Middle frontal gyrus (tissue), 1 donor: ENCODE measurements at regions not wholly inside any gene's neighbourhood (a gene's known extent, or its start where the extent isn't known, plus 50 kb on each side); places are given as distances from the start of the nearest gene placed in this dataset.
"Not testable (repeated sequence)": the region's sequence is repeated elsewhere in the genome, so short reads cannot be mapped to it uniquely, and the experiment has no call there.

ENCODE experiments used
- DNase-seq: peaks from one replicate; pipeline ENCODE4 v3.0.0-alpha.2; 2015; ENCODE audit warnings: low spot score; ENCODE audit errors: extremely low spot score

DNA sequence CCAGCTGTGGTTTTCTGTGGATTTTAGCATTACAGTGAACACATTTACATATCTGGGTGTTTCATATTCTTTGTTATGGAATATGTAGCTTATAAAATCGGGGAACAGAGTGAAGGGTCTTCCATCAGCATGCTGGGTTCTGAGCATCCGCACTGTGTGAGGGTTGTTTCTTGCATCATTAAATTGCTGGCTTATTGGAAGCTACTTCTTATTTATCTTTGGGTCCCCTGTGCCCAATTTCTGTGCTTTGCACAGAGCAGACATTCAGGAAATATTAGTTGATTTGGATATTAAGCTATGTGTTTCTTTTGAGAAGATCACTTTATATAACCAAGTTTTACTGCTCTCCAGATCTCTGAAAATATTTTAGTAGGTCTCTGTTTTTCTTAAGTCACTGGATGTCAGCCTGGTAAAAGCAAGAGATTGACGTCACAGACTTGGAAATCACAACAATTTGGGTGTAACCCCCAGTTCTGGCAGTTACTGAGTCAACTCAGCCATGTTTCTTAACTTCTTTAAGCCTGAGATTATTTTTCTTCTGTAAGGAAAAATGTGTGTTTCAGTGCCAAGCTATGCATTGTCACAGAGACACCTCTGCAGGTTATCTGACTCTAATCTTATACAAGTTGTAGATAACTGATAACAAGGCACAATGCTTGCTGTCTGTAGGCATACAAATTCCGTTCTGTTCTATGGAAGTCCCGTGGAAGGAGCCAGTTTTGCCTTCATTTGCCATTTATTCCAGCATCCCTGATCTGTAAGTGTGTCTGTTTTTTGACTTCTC is 258.3 kb upstream of the KAZN start:
- DNase-seq: no peak

DNA sequence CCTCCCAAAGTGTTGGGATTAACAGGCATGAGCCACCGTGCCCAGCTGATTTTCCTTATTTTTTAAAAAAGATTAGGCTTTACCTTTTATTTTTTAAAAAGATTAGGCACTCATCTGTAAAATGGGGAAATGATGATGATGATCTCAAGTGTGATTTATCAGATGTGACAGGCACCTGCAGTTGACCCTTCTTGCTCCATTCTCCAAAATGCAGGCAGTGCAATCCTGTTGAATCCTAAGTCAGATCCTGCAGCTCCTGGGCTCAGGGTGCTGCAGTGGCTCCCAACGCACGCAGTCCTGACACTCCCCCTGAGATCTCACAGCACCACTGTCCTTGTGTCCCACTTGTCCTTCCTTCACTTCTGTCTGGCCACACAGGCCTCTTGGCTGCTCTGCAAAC is 257.3 kb upstream of the KAZN start:
- DNase-seq: no peak

DNA sequence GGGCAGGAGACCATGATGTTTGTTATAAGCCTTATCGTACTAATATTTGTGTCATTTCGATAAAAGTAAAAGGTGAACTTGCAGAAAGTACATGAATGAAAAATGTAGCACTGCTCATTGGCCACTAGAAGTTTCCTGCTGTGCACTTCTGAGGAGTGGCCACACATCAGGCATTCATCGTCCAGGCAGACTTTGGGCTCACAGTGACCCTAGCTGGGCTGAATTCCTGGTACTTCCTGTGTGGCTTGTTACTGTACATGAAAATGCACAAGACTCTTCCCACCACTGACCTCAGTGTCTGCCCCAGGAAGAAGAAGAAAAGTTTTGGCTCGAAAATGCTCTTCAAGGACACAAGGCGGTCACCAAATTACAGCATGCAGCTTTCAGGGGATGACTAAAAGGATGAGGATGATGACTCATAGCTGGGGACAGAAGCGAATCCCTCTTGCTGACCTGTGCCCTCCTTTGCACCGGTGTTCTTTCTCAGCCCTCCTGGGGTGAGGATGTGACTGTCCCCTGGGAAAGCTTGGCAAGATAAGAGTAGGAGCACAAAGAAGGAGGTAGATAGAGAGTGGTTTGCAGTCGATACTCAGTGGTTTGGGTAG is 252.4 kb upstream of the KAZN start:
- DNase-seq: no peak

DNA sequence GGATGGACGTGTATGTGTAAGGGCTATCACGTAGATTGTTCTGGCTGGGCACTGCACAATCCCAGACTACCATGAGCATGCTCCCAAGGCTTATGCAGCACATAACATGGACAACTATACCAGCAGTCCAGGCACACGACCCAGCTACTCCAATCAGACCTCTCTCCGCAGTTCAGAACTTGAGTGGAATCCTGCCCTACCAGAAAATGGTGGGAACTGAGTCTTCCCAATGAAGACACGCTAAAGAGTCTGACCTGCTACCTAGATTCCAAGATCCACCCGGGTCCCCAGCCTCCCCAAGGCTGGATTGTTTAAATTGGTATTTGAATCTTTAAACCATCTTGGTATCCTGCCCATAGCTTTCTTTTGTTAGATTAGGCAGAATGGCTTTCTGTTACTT is 251.3 kb upstream of the KAZN start:
- DNase-seq: no peak

DNA sequence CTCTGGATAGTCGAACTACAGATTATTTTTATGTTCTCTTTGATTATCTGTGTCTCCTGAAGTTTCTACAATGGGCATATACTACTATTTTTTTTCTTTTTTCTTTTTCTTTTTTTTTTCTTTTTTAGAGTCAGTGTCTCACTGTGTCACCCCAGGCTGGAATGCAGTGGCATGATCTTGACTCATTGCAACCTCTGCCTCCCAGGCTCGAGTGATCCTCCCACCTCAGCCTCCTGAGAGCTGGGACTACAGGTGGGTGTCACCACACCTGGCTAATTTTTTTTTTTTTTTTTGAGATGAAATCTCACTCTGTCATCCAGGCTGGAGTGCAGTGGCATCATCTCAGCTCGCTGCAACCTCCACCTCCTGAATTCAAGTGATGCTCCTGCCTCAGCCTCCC is 250.7 kb upstream of the KAZN start:
- no peak for DNase-seq

DNA sequence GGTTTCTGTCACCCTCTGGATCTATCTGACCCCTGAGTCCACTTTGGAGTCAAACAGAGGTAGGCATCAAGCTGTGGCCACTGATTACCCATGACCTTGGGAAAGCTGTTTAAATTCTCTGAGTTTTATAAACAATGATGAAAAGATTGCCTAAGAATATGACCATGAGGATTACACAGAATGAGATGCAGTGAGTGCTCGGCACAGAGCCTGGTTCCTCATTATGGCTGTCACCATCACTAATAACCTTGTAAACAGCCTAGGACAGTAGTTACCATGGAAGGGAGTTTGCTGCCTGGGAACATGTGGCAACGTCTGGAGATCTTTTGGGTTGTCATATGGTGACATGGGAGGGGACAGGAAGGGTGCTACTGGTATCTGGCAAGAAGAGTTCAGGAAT is 248.3 kb upstream of the KAZN start:
- no peak for DNase-seq

DNA sequence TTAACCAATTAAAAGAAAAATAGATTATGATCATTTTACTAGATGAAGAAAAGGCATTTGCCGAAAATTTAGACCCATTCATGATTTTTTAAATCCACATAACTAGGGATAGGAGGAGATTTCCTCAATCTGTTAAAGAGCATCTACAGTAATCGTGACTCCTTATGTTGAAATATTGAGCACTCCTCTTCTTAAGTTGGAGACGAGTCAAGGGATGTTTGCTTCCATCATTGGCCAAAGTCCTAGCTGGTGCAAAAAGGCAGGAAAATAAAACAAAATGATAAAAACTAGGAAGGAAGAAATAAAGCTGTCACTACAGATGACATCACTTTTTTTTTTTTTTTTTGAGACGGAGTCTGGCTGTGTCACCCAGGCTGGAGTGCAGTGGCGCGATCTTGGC is 245.6 kb upstream of the KAZN start:
- DNase-seq: no peak

DNA sequence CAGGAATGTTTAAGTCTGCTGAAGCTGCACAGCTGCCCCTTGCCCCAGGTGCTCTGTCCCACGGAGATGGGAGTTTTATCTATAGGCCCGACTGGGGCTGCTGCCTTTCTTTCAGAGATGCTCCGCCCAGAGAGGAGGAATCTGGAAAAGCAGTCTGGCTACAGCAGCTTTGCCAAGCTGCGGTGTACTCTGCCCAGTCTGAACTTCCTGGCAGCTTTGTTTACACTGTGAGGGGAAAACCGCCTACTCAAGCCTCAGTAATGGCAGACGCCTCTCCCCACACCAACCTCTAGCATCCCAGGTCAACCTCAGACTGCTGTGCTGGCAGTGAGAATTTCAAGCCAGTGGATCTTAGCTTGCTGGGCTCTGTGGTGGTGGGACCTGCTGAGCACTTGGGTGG is 237.5 kb upstream of the KAZN start:
- not testable (repeated sequence) for DNase-seq

DNA sequence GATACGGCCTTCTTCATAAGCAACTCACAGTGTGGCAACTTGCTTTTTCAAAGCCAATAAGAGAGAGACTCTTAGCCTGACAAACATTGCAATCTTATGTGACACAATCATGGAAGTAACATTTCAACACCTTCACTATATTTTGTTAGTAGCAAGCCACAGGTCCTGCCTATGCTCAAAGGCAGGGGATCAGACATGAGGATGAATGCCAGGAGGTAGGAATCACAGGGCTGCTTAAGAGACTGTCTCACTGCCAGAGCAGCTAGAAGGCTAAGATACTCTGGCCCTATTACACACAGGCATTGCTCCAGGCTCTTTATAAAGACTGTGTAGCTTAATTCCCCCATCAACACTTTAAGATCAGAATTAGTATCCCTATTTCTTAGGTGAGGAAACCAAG is 236.2 kb upstream of the KAZN start:
- no peak for DNase-seq

DNA sequence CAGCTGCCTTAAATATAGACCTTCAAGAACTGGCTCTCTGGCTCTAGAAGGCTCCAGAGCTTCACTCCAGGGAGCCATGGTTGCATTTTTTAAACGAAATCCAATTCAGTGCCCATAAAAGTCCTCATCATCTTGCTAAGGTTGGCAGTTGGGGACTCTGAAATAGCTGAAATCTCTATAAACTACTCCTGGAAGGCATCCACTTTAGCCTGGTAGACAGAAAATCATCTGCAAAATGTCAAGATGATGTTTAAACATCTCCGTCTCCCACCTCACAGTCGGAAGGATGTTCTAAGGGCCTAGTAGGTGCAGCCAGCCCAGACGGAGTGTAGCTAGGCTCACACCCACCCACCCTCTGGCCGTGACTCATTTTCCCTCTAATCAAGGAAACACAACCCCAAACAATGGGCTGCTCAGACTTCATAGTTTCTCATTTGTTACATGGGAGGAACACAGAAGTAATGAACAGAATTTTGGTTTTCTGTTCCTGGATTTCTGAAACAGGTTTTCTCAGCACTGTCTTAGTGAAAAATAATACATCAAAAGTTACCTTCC is 235.4 kb upstream of the KAZN start:
- DNase-seq: peak; percentile 14

DNA sequence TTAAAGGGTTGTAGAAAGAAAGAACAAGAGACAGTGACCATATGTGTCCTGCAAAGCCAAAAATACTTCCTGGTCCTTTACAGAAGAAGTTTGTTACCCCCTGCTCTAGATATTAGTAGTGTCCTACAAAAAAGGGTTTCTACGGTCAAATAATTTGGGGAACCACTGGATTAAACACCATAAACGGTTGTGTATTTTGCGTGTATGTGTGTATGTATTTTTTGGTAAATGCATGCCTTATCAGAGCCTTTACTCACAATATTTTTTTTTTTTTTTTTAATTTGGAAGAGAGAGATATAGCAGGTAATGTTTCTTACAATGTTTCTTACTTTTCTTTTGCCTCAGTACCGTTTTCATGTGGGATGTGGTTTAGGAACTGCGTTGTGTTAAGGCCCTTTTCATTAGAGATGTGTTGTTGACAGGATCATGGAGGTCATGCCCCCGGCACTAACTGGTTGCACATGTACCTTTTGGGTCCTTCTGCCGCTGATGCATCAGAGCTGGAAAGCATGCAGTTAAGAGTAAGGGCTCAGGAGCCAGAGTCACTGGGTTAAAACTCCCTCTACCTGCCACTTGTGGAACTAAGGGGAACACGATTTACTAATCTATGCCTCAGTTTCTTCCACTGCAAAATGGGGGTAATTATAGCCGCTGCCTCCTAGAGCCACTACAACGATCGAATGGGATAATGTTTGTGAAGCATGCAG is 234.6 kb upstream of the KAZN start:
- no peak for DNase-seq

DNA sequence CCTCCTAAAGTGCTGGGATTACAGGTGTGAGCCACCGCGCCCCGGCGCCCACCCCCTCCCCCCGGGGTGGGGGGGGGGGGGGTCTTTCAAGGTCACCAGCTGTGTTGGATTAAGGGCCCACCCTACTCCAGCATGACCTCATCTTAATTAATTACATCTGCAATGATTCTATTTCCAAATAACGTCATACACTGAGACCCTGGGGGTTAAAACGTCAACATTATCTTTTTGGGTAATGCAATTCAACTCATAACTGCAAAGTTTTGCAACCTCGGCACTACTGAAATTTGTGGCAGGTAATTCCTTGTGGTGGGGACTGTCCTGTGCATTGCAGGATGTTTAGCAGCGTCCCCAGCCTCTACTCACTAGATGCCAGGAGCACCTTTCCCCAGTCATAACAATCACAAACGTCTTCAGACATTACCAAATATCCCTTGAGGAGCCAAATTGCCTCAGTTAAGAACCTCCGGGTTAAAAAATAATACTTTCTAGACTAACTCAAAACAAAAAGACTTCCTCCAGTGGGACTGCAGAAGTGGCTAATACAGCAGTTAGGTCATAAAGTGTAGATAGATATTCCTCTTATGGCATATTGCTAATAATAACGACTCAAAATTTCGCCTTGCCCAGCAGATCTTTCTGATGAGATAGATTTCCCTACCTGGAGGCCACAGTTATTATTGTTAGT is 233.0 kb upstream of the KAZN start:
- no peak for DNase-seq

DNA sequence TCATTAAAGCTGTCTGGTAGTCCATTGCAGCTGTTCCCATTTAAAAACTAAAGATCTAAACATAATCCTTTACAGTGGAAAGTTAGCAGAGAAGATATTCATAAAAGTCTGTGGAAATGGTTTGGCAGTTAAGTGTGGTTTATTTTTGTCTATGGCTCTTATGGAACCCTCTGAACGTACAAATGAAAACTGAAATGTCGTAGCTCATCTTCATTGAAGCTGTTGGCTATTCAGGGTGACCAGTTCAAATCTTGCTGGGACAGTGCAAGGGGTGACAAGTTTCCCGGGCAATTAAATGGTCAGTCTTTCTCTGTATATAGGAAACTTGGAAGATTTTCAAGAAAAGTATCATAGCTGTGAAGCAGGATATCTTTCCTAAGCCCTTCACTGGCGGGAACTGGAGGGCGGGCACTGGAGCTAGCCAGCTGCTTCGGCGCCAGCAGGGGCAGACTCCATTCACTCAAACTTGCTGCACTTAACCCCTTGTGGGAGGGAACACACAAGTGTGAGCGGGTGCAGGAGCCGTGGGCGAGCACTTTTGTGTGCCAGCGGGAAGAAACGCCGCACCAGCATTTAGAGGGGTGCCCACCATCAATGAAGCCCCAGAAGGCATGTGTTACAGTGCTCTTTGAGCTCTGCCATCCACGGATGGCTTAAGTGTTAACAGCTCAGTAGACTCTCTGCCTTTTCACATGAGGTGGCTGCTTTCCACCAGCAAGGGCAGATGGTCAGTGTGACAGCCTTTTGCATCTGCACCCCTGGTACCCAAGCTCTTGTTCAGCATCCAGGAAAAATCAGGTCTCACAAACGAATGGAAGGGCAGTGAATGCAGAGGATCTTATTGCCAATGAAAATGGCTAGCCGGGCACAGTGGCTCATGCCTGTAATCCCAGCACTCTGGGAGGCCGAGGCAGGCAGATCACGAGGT is 232.1 kb upstream of the KAZN start:
- DNase-seq: no peak

DNA sequence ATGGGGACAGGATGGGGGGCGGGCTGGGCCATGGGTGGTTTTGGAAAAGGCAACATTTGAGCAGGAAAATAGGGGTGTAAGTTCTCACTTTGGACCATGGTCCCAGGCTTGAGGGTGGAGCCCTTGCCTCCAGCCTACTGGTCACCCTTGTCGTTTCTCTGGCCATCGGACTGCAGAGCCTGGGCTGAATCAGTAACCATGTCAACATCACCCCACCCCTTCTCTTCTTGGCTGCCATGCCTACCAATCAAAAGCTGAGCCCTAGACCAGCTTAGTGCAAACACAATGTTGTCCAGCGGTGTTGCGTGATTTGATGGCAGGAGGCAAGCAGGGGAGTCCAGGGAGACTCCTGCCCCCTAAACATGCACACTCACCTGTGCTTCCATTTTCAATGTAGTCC is 231.0 kb upstream of the KAZN start:
- DNase-seq: no peak

DNA sequence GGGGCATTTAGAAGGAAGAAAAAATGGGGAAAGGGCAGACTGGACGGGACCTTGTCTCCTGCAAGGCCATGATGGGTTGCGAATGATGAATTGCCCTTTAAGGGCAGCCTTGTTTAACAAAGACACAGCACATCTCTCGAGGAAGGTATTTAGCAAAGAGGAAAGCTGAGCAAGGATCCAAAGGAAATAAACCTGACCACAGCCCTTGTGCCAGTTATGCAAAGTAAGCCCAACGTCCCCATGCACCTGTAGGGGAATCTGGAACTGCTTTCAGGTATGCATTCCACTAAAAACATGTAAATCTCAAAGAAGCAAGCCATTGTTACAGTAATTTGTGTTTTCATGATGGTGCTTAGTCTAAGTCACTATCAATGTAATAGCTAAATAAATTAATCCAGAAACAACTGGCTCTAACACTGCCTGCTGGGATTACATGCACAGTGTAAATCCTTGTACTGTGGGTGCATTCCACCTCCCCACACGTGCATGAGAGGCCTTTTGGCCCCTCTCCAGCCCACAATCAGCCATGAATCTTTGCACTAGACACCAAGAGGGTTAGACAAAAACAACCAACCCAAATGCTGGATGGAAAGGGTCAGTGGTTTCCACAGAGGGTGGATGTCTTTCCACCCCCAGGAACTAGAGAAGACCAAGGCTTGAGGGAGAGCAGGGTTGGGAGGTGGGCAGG is 228.8 kb upstream of the KAZN start:
- DNase-seq: no peak

DNA sequence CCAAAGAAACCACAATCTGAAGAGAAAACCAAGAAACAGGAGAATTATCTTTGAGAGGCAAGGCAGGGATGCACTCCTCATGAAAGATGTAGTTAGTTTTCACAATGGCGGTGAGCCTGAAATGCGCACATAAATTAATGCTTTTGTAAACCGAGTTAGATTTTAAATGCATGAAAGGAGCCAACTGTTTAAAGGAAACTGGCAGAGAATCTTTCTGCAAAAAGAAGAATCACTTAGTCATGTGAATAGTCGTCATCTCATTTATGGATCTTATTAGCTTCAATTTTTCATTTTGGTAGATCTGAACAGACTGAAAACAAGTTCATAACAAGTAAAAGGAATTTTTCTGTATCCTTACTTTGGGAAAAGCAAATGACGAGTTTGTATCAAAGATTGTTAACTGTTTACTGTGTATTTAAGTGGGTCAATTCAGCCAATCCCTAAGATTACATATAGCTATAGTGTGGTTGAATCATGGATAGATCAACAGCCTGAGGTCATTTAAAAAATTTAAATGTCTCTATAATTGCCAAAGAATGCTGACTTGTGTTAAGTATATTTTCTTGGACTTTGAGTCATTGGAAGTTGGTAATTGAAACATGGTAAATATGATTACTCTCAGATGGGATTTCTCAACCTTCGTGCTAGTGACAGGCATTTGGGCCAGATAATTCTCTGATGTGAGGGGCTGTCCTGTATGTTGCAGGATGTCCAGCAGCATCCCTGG is 226.6 kb upstream of the KAZN start:
- no peak for DNase-seq

DNA sequence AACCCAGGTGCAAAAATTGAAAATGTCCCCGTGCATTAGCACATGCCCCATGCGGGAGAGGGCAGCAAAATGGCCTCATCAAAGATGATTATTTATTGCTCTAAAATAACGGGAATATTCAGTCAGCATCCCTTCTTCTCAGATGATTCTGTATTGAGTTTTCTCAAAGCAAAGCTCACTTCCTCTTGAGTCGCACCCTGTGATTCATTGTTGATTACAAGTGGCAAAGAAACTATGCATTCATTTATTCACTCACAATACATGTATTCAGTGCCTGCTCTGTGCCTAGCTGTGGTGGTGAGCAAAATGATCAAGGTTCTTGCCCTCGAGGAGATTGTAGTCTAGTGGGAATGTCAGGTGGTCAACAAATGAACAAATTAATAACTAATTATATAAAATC is 226.0 kb upstream of the KAZN start:
- DNase-seq: no peak

DNA sequence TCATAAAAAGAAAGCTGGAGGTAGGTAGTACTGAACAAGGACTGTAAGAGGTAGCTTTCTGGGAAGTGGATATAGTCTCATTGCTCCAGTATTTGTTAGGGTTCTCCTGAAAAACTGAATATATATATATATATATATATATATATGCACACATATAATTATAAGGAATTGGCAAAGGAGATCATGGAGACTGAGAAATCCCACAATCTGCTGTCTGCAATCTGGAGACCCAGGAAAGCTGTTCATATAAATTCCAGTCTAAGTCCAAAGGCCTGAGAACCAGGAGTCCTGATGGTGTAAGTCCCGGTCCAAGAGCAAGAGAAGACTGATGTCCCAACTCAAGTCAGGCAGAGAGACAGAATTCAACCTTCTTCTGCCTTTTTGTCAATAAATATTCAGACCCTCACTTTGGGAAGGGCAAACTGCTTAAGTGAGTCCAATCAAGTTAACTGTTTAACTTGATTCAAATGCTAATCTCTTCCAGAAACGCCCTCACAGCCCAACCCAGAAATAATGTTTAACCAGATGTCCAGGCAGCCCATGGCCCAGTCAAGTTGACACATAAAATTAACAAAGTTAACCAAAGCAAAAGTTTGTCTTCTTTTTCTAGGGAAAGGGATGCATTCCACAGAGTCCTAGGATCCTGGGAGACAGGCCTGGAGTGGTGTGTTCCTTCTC is 225.3 kb upstream of the KAZN start:
- no peak for DNase-seq

DNA sequence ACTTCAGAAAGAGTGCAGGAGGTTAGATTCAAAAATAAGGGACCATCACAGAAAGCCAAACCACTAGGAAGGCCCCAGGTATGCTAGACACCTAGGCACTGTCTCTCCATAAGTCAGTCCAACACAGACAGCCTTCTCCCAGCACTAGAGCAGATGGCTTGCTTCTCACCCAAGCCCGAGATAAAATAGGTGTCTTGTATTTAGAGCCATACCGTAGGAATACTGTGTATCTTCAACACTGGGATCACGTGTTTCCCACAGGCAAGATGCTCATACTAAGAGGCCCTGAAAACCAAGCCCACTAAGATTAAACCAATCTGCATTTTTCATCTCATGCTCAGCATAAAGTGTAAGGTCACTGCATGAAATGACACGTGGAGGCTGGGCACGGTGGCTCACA is 223.3 kb upstream of the KAZN start:
- DNase-seq: no peak
